ENCODE measurements at regions not wholly inside any gene's neighbourhood (a gene's known extent, or its start where the extent isn't known, plus 50 kb on each side); places are given as distances from the start of the nearest gene placed in this dataset.

GRCh38 chr9:8085986-8086385 is 286.4 kb upstream of the DMAC1 start:
- DNase-seq = no peak

GRCh38 chr9:8078641-8079140 is 279.1 kb upstream of the DMAC1 start:
- no peak for DNase-seq

GRCh38 chr9:8074713-8075286 is 275.2 kb upstream of the DMAC1 start:
- no peak for DNase-seq

GRCh38 chr9:8071445-8071798 is 271.8 kb upstream of the DMAC1 start:
- no peak for DNase-seq

DNA sequence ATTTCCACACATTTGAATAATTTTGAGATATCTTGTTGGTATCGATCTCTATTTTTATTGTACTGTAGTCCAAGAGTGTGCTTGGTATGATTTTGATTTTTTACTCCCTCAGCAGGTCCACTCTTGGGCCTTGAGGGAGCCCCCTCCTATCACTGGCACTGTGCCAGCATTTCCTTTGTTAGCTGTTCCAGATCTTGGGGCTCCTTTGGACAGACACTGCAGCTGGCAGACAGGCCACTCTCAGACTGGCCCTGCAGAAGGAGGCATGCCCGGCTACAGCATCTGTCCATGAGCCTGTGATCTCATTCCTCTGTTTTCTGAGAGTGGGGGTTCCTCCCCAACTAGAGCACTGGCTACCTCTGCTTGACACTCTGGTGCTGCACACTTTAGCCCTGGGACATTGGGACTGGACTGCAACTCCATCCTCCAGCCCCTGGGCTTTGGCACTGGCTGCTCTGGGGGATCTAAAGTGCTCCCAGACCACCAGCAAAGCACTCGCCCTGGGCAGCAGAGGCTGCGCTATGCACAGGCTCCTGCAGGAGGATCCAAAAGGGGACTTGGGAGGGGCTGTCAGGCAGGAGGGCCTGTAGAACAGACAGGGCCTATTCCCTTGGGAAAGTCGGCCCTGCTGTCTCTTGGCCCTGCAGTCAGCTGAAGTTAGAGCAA is 271.3 kb upstream of the DMAC1 start:
- no peak for DNase-seq

DNA sequence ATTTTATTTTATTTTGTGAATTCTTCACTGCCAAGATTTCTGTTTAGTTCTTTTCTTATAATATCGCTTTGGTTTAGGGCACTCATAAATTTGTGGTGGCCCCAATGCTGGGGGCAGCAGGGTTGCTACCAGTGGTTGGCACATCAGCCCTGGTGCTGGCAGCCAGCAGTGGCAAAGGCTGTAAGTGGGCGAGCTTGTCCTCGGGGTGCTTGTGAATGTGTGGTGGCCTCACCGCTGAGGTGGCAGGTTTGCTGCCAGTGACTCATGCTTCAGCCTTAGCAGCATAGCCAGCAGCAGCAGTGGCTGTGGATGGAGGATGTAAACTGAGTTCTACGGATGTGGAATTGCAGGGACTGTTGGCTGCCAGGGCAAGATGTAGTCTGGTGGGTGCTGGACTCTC is 262.9 kb upstream of the DMAC1 start:
- DNase-seq = no peak

DNA sequence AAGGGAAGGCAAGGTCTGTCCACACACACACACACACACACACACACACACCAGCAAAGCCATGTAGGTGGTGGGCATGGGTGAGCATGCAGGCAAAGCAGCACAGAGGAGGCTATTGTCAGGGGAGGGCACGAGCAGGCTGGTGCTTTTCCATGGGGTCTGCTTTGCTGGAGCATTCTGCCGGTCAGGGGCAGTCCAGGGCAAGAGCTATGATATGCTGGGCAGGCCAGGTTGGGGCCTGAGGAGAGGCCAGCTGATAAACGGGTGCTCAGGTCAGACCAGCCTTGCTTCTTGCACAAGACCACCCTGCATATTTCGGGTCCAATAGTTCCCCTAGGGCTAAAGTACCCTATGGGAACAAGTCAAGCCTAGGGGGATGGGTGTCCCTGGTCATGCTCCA is 253.9 kb upstream of the DMAC1 start:
- DNase-seq = no peak

DNA sequence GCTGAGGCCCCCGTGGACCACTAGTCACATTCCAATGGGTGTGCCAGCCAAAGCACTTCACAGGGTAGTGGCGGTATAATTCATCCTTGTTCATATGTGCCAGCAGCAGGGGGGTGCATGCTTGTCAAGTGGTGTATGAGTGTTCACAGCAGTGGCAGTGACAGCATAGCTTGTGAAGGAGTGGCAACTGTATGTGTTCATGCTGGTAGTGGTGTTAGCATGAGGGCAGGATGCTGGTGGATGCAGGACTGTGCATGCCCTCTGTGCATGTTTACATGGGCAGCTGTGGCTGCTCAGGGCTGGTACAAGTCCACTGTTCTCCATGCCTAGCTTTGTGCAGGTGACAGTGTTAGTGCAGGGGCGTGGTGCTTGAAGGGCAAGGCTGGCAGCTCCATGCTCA is 253.4 kb upstream of the DMAC1 start:
- DNase-seq = no peak

DNA sequence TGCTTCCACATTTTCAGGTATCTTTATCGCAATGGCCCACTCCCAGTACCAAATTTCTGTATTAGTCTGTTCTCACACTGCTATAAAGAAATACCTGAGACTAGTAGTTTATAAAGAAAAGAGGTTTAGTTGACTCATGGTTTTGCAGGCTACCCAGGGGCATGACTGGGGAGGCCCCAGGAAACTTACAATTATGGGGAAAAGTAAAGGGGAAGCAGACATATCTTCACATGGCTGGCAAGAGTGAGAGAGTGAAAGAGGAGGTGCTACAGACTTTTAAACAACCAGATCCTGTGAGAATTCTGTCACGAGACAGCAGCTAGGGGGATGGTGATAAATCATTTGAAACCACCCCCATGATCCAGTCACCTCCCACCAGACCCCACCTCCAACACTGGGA is 238.2 kb upstream of the DMAC1 start:
- DNase-seq = no peak

DNA sequence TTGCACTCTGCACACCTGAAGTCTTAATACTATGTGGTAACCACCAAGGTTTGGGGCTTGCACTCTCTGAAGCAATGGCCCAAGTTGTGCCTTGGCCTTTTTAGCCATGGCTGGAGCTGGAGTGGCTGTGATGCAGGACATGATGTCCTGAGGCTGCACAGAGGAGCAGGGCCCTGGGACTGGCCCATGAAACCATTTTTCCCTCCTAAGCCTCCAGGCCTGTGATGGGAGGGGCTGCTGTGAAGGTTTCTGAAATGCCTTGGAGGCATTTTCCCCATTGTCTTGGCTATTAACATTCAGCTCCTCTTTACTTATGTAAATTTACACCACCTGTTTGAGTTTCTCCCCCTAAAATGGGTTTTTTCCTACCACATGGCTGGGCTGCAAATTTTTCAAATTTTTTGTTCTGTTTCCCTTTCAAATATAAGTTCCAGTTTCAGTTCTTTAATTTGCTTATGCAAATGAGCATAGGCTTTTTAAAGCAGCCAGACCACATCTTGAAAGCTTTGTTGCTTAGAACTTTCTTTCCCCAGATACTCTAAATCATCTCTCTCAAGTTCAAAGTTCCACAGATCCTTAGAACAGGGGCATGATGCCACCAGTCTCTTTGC is 237.4 kb upstream of the DMAC1 start:
- no peak for DNase-seq

DNA sequence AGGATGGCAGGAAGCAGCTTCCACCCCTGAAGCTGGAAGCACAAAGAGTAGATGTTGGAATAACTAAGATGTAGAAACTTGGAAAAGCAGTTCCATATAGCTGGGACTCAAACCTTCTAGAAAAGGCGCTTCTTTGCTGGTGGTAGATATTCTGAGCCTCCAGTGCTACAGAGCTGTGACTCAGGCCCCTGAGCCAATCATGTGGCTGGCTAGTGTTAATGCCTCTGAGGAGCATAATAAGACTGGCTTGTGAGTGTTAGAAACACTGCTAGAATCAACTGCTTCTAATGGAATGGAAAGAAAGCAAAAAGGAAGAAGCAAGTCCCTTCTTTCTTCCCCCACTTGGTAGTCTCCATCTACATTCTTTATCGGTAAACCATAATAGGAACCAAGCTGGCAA is 234.2 kb upstream of the DMAC1 start:
- no peak for DNase-seq

- DNase-seq = no peak
Observed at GRCh38 chr9:8030095-8030494, 230.5 kb upstream of the DMAC1 start.

DNA sequence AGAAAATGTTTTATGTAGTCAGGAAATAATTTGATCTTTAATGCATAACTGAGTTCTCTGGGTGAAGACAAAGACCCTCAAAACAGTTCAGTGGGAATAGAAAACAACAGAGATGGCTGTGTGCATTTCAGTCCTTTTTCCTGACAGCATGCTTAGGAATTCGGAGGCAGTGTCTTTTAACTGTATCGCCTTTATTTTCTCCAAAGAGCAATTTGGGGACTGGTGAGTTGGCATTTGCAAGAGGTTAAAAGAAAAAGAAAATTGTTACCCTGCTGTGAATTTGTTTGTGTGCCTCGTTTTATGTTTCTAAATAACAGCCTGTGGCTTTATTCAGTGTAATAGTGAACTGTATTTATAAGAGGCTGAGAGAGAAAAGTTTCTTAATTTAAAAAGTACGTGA is 227.8 kb upstream of the DMAC1 start:
- no peak for DNase-seq

- DNase-seq = no peak
Observed at GRCh38 chr9:8025551-8025950, 226.0 kb upstream of the DMAC1 start.

DNA sequence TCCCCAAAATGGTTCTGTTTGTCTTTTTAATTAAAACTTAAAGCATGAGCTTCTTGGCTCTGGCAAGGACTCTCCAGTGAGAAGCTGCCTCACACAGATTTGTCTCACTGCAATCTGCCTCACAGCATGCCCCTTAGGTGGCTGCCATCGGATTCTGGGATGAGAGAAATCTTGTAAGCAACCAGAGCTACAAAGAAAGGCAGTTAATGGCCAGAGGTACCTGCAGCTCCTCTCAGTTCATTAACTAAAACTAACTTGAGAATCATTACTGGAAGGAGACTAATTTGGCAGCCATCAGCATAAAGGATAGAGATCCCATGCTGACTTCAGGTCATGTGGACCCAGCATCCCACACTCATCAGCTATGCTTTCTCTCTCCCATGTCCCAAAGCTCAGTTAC is 220.6 kb upstream of the DMAC1 start:
- no peak for DNase-seq

DNA sequence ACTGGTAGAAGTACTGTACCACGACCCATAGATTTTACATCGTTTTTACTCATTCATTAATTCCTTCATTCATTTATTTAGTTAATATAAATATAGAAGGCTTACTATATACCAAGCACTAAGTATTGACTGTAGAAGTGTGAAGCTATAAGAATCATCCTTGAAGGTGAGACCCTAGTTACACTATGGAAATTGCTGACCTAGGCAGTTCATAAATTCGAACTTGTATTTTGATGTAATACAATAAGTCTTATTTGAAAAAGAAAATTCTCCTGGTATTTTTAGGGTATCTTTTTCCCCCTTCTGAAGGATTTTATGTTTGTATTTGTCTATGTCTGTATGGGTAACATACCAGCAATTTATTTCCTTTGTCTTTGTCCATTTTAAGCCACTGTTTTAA is 220.1 kb upstream of the DMAC1 start:
- no peak for DNase-seq

DNA sequence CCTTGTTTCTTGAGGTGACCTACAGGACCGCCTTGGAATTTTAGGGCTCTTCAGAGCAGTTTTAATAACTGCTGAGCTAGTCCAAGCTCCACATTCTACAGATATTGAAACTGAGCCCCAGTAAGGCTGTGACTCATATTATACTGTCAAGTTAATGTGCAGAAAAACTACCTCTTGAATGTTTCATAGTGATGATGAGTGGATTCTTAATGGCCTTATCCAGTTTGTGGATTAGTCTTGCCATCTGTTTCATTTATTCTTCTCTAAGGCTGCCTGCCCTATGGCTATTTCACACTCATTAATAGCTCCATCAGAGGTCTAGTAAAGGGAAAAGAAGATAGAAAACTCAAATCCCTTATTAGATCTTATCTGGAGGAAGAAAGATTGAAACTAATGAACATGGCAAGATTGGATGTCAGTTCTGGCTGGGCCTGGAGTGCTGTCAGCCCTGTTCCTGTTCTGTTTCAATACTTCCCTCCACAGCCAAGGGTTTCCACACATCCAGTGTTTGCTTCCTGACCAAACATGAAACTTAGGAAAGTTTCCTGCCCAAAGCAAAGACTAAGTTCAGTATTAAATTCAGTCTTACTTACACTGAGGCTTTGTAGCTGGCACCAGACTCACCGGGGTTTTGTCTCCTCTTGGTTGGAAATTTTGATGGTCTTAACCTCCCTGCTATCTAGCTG is 215.6 kb upstream of the DMAC1 start:
- no peak for DNase-seq

DNA sequence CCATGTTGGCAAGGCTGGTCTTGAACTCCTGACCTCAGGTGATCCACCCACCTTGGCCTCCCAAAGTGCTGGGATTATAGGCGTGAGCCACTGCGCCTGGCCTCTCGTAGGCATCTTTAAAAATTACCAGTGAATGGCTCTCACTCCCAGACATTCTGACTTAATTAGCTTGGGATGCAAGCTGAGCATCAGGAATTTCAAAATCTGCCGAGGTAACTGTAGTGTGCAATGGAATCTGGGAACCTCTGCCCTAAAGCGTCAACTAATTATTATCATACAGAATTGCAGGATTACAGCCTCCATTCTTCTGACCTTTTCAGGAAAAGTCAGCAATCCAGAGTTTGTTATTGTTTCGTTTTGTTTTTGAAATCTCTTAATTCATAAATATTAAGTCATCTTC is 213.4 kb upstream of the DMAC1 start:
- no peak for DNase-seq

DNA sequence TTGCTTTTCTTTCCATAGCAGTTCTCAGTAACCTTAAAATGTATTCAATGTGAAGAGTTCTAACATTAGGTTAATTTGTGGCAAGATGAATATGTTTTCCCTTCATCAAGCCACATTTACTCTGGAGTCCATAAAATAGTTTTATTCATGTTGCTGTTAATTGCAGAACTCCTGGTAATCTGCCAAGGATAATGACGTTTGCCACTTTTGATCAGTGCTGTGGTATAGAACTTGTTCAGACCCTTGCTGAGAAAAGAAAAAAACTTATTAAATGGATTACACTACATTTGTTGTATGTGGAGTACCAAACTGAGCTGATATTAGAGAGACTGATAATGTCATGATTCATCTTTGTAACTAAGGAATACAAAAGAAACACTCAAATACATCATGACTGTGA is 212.4 kb upstream of the DMAC1 start:
- no peak for DNase-seq

DNA sequence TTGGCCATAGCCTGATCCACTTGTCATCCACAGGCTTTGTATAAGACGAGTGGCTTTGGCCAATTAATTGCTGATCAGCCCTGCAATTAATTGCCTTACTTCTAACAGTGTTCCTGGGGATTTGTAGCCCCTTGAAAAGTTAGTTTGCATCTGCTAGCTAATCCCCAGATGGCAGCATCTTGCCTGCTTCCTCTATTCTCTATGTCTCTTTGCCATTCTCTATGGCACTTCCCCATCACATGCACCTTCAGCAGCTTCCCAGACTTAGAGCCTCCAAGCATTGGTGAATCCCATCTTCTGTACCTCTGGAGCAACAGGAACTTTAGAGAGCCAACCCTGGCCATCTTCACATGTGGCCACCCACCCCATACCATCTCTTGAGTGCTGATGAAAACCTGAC is 197.0 kb upstream of the DMAC1 start:
- no peak for DNase-seq

- no peak for DNase-seq
Observed at GRCh38 chr9:7988644-7989280, 189.2 kb upstream of the DMAC1 start.

DNA sequence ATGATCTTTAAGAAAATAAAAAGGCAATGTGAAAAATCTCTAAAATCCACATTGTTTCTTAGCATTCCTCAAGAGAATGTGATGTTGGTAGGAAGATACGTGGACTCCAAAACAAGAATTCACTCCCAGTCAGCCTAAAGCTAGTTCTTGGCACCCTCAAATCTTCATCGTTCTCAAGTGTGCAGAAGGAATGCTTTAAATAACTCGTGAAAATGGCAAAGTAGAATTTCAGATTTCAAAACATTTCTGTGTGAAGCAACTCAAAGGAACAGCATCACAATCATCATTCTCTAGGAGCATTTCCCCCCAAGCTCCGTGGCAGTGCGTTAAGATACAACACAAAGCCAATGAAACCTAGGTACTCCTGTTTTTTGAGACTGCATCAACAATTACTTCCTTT is 185.1 kb upstream of the DMAC1 start:
- no peak for DNase-seq

GRCh38 chr9:7984203-7984602 is 184.6 kb upstream of the DMAC1 start:
- DNase-seq = no peak
